Stomach smooth muscle (tissue), 2 donors: ENCODE measurements at regions not wholly inside any gene's neighbourhood (a gene's known extent, or its start where the extent isn't known, plus 50 kb on each side); places are given as distances from the start of the nearest gene placed in this dataset.

Experiments
- H3K27ac ChIP-seq: one replicate; pipeline ENCODE4 v1.7.0; 2013; ENCODE audit warnings: mild to moderate bottlenecking, low read length, inconsistent platforms
- H3K27me3 ChIP-seq, 2 donors: one replicate each; pipeline ENCODE4 v1.7.0; 2013; ENCODE audit warnings: low read length in 2 of 2; ENCODE audit not compliant: insufficient read depth in 2 of 2, control insufficient read depth in 1 of 2
- H3K36me3 ChIP-seq, 2 donors: one replicate each; pipeline ENCODE4 v1.7.0; 2013; ENCODE audit warnings: low read length in 2 of 2; ENCODE audit not compliant: control insufficient read depth in 2 of 2, insufficient read depth in 2 of 2
- H3K4me1 ChIP-seq: one replicate; pipeline ENCODE4 v1.7.0; 2013; ENCODE audit warnings: low read length; ENCODE audit not compliant: control insufficient read depth, insufficient read depth
- H3K4me3 ChIP-seq, 2 donors: one replicate each; pipeline ENCODE4 v1.7.0; 2013; ENCODE audit warnings: low read length in 2 of 2
- H3K9ac ChIP-seq, 2 donors: one replicate each; pipeline ENCODE4 v1.7.0; 2013; ENCODE audit warnings: low read length in 2 of 2, mild to moderate bottlenecking in 1 of 2
- H3K9me3 ChIP-seq, 2 donors: one replicate each; pipeline ENCODE4 v1.7.0; 2013; ENCODE audit warnings: low read length in 2 of 2; ENCODE audit not compliant: control insufficient read depth in 2 of 2
- donor health status: healthy.
- donor health status: Pancreatic carcinoma.

DNA sequence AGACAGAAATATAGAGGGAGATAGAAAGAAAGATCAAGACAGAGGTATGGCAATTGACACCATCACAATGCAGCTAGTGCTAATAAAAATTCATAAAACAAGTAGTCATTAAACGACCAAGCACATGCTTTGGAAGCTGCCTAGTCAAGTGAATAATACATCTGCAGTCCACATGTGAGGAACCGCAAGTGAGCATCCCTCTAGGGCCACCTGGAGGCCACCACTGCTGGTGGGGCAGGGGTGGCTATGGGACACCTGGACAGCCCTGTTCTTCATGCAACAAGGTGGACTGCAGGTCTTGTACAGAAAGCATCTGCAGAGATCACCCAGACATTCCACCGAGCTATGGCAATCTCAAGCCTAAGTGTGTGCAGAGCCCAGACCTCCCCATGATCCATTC, 451.1 kb upstream of the PFKP start:
- no peak overlapping the region for H3K9ac ChIP-seq
- no peak overlapping the region for H3K27ac ChIP-seq
- H3K9me3 ChIP-seq = peaks cover 0 to 2% of the 10 kb centered on the region in 2 donors
- H3K27me3 ChIP-seq = peaks cover 0 to 5% of the 10 kb centered on the region in 2 donors
- no peaks in the 10 kb centered on the region for H3K36me3 ChIP-seq
- no peak overlapping the region for H3K4me3 ChIP-seq
- no peaks in the 10 kb centered on the region for H3K4me1 ChIP-seq

DNA sequence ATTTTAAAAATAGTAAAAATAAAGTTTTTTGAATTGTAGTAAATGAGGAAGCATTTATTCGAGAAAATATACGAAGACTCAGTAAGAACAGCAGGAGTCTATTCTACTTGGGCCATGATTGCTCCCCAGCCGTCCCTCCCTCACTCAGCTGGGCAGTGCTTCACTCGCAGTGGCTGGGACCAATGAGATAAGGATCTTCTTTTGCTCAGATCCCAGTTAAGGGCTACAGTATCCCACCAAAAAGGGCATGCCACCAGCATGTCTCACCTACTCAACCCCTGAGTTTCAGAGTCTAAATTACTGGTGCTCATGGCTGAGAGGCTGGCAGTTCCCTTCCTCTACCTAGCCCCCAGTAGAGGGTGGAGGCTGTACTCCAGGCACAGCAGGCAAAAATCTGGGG, 455.7 kb upstream of the PFKP start:
- Histone ChIP-seq H3K9me3 (peaks cover 0 to 2% of the 10 kb centered on the region in 2 donors), H3K36me3 (no peaks in the 10 kb centered on the region), H3K4me1 (no peaks in the 10 kb centered on the region), H3K9ac (no peak overlapping the region), H3K27me3 (peaks cover 0 to 2% of the 10 kb centered on the region in 2 donors), H3K27ac (no peak overlapping the region), H3K4me3 (no peak overlapping the region)

GRCh38 chr10:2610946-2611345, 456.4 kb upstream of the PFKP start:
- Histone ChIP-seq H3K27me3 (peaks cover 0 to 2% of the 10 kb centered on the region in 2 donors), H3K4me3 (no peak overlapping the region), H3K9me3 (peaks cover 0 to 2% of the 10 kb centered on the region in 2 donors), H3K9ac (no peak overlapping the region), H3K27ac (no peak overlapping the region), H3K4me1 (no peaks in the 10 kb centered on the region), H3K36me3 (no peaks in the 10 kb centered on the region)

DNA sequence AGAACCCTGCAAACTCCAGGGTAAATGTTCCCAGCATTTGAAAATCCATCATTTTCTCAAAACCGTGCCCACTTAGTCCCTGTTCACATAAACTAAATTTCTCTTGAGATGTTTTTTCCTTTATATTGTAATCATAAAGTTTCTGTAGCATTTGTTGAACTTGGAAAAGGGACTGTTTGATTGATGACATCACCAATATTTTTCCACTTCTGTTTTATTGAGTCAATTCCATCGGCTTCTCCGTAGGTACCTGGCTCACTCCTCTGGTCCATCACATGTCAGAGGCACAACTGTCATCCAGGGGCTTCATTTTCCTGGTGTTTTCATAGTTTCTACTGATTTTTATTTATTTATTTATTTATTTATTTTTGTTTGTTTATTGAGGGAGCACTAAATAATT, 462.5 kb upstream of the PFKP start:
- H3K27me3 ChIP-seq = peaks cover 0 to 2% of the 10 kb centered on the region in 2 donors

DNA sequence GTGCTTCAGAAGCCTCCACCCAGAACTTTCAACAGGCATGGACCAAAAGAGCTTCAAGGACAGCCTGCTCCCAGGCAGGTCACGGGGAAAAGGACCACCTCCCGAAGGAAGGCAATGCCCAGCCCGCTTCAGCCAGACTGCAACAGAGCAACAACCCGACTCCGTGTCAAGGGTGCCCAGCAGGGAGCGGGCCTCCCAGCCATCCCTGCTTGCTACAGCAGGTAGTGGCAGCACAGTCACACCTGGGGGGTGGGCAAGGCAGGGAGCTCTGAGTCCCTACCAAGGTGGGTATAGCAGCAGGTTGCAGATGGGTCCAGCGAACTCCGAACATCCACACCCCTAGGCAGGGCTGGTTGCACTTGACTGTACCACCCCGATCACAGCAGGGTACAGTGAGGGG, 467.8 kb upstream of the PFKP start:
- Histone ChIP-seq H3K9me3 (no peaks in the 10 kb centered on the region), H3K27ac (no peak overlapping the region), H3K4me3 (no peak overlapping the region), H3K9ac (no peak overlapping the region), H3K27me3 (no peaks in the 10 kb centered on the region), H3K36me3 (no peaks in the 10 kb centered on the region), H3K4me1 (no peaks in the 10 kb centered on the region)

More for the DNA sequence above, 462.5 kb upstream of the PFKP start:
- Histone ChIP-seq H3K9me3 (no peaks in the 10 kb centered on the region), H3K4me3 (no peak overlapping the region), H3K36me3 (no peaks in the 10 kb centered on the region), H3K4me1 (no peaks in the 10 kb centered on the region), H3K9ac (no peak overlapping the region), H3K27ac (no peak overlapping the region)

GRCh38 chr10:2592360-2593160, 474.8 kb upstream of the PFKP start:
- Histone ChIP-seq H3K9ac (no peak overlapping the region), H3K4me3 (no peak overlapping the region), H3K36me3 (no peaks in the 10 kb centered on the region), H3K27me3 (no peaks in the 10 kb centered on the region), H3K9me3 (no peaks in the 10 kb centered on the region), H3K4me1 (no peaks in the 10 kb centered on the region), H3K27ac (no peak overlapping the region)

DNA sequence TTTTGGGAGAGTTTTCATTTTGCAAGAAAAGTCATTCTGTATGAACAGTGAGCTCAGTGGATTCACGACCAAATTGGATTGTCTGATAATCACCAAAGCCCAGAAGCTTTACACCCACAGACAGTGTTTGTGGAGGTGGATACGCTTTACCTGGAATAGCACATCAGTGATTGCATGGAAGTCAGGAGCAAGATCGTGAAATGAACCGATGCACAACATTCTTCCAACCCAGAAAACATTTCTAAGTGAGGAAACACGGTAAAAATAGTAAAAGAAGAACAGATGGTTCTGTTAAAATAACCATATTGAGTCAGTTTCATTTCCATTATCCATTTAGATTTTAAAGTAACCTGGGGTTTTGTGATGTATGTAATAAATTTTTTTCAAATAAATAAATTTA, 478.2 kb upstream of the PFKP start:
- Histone ChIP-seq H3K9ac (no peak overlapping the region), H3K27me3 (no peaks in the 10 kb centered on the region)

DNA sequence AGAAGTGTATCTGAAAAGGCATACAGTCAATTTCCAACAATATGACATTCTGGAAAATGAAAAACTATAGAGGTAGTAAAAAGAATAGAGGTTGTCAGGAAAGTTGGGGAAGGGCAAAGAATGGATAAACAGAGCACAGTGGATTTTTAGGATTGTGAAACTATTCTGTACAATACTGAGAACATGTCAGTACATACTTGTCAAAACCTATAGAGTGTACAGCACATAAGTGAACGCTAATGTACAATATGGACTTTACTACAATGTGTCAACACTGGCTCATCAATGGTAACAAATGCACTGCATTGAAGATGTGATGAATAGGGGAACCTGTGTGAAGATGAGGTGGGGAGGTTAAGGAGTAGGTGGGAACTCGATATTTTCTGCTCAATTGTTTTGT, 483.0 kb upstream of the PFKP start:
- no peaks in the 10 kb centered on the region for H3K36me3 ChIP-seq
- no peaks in the 10 kb centered on the region for H3K9me3 ChIP-seq
- H3K27ac ChIP-seq = no peak overlapping the region
- no peaks in the 10 kb centered on the region for H3K4me1 ChIP-seq
- no peaks in the 10 kb centered on the region for H3K27me3 ChIP-seq
- no peak overlapping the region for H3K4me3 ChIP-seq
- H3K9ac ChIP-seq = no peak overlapping the region

More for the DNA sequence above, 478.2 kb upstream of the PFKP start:
- no peaks in the 10 kb centered on the region for H3K9me3 ChIP-seq
- H3K36me3 ChIP-seq = no peaks in the 10 kb centered on the region
- H3K4me3 ChIP-seq = no peak overlapping the region
- no peak overlapping the region for H3K27ac ChIP-seq
- no peaks in the 10 kb centered on the region for H3K4me1 ChIP-seq

DNA sequence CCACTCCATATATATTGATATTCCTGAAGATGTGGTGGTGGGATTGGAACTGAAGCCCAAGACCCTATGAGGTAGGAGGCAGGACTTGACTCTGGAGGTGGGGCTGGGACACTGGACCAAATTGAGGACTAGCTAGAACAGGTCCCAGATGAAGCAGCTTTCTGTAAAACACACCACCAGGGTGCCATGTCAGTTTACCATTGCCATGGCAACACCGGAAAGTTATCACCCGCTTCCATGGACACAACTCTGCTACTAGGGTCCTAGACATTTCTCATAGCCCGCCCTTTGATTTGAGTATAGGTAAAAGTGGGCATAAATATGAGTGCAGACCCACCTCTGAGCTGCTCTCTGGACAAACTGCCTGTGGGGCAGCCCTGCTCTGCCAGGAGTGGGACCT, 490.5 kb upstream of the PFKP start:
- Histone ChIP-seq H3K27ac (no peak overlapping the region), H3K36me3 (no peaks in the 10 kb centered on the region), H3K4me3 (no peak overlapping the region), H3K9ac (no peak overlapping the region), H3K27me3 (no peaks in the 10 kb centered on the region), H3K4me1 (no peaks in the 10 kb centered on the region), H3K9me3 (no peaks in the 10 kb centered on the region)

DNA sequence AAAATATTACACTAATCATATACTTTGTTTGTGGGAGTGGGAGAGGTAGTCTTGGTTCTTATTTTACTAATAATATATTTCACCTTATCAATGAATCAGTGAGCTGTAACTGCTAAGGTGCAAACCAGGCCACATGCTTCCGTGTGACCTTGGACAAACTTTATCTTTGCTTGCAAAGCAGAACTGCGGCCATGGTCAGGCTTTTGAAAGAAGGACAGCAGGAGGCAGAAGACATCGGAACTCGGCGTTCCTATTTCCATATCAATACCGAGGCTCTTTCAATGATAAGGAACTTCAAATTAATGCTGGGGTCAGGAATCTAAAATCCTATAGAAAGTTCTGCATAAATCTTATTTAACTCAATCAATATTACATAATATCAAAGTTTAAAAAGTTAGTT, 491.9 kb upstream of the PFKP start:
- Histone ChIP-seq H3K36me3 (no peaks in the 10 kb centered on the region), H3K4me1 (no peaks in the 10 kb centered on the region)

DNA sequence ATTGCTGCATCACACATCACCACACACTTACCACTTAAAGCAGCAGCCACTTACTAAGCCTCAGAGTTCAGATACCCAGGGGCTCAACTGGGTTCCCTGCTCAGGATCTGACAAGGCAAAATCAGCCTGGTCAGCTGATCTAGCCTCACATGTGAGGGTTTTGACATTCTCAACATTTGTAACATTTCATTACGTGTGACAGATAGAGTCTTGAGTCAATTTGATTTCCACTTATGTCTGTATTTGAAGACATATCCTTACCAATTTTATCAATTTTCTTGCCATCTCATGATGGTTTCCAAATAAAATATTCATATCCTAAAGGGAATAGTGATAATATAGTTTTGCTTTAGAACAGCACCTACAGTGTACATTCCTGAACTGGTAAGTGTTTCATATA, 494.7 kb upstream of the PFKP start:
- H3K9me3 ChIP-seq = no peaks in the 10 kb centered on the region
- no peak overlapping the region for H3K9ac ChIP-seq
- H3K4me1 ChIP-seq = no peaks in the 10 kb centered on the region
- H3K27ac ChIP-seq = no peak overlapping the region
- no peak overlapping the region for H3K4me3 ChIP-seq
- no peaks in the 10 kb centered on the region for H3K36me3 ChIP-seq
- no peaks in the 10 kb centered on the region for H3K27me3 ChIP-seq

More for the DNA sequence above, 491.9 kb upstream of the PFKP start:
- H3K9me3 ChIP-seq = no peaks in the 10 kb centered on the region
- no peaks in the 10 kb centered on the region for H3K27me3 ChIP-seq
- no peak overlapping the region for H3K9ac ChIP-seq
- no peak overlapping the region for H3K4me3 ChIP-seq
- no peak overlapping the region for H3K27ac ChIP-seq
